ENCODE measurements at regions not wholly inside any gene's neighbourhood (a gene's known extent, or its start where the extent isn't known, plus 50 kb on each side); places are given as distances from the start of the nearest gene placed in this dataset.

DNA sequence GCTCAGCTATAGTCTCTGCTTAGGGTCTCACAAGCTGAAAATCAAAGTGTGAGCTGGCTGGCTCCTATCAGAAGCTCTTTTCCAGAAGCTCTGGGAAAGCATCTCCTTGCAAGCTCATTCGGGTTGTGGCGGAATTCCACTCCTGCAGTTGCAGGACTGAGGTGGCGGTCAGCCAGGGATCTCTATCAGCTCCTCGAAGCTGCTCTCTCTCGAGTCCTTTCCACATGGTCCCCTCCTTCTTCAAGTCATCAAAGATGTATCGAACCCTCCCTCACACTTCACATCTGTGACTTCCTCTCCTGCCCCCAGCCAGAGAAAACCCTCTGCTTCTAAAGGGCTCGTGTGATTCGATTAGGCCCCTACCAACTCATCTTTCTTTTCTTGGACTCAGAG, 141.7 kb downstream of the ZFP36L2 start:
- Histone ChIP-seq H3K36me3 (ENCODE audit: control insufficient read depth in 4 of 4, insufficient read depth in 4 of 4, low read length in 4 of 4) (no peaks in the 10 kb centered on the region), H3K4me1 (ENCODE audit: control insufficient read depth in 5 of 5, insufficient read depth in 5 of 5, low read length in 5 of 5) (peaks cover 0 to 65% (median 36%) of the 10 kb centered on the region in 5 donors), H3K4me3 (no peak overlapping the region), H3K9me3 (ENCODE audit: control insufficient read depth in 4 of 4, insufficient read depth in 3 of 4, low read length in 3 of 4) (peaks cover 0 to 3% (median 0%) of the 10 kb centered on the region in 4 donors), H3K27ac (ENCODE audit: low read depth in 1 of 2, low read length in 1 of 2) (peak overlapping the region; percentile 44 to 80), H3K9ac (ENCODE audit: insufficient read depth in 1 of 2, low read length in 2 of 2) (no peak overlapping the region), H3K27me3 (ENCODE audit: control insufficient read depth in 3 of 3, insufficient read depth in 3 of 3, low read length in 2 of 3) (no peaks in the 10 kb centered on the region)
- DNase-seq = peak; percentile 76 to 87 (median 77)
- TF ChIP-seq, protein P1, sequence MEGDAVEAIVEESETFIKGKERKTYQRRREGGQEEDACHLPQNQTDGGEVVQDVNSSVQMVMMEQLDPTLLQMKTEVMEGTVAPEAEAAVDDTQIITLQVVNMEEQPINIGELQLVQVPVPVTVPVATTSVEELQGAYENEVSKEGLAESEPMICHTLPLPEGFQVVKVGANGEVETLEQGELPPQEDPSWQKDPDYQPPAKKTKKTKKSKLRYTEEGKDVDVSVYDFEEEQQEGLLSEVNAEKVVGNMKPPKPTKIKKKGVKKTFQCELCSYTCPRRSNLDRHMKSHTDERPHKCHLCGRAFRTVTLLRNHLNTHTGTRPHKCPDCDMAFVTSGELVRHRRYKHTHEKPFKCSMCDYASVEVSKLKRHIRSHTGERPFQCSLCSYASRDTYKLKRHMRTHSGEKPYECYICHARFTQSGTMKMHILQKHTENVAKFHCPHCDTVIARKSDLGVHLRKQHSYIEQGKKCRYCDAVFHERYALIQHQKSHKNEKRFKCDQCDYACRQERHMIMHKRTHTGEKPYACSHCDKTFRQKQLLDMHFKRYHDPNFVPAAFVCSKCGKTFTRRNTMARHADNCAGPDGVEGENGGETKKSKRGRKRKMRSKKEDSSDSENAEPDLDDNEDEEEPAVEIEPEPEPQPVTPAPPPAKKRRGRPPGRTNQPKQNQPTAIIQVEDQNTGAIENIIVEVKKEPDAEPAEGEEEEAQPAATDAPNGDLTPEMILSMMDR (IDR thresholded peaks at IDR 0.05; ENCODE audit: control extremely low read depth, extremely low read depth) = no peak
- ATAC-seq (ENCODE audit: insufficient read depth, low FRiP score) = no peak
- 51 to 58% methylated on average over 8 of the region's 8 CpGs for WGBS, 2 donors

DNA sequence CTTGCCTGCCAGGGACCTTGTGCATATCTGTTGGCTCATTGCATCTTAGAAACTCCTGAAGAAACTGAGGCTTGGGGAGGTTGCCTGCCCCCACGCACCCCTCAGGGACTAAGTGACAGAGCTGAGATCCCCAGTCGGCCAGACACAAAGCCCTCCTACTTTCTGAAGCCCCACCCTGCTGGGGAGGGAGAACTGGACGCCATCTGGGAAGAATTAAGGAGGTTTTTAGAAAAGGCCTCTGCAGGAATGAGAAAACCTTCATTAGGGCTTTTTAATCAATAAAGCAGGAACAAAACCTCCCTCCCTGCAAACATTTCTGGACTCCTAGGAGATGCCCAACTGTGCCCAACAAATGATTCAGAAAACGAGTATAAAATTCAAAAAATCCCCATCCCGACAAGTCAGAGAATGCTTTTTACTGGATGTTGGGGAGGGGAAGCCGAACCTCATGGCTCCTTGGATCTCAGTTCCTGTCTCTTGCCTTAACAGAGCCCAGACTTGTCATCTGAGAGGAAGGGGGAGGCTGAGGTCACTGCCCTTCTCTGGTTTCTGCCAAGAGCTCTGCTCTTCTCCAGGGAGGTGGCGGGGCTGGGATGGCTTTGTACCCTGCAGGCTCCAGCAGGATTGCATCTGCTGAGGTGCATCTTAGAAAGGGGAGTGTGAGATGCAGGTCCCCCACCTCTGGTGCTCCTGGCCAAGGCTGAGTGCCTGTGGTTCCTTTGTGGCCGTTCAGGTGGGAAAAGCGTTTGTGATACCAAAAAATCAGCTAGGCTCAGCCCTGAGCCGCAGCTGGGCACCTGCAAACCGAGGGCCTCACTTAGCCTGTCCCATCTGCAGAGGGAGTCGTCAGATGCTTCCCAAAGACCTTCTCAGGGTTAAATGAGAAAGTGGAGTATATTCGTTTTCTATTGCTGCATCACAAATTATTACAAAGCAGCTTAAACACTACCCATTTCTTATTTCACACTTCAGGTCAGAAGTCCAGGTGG, 142.4 kb downstream of the ZFP36L2 start:
- TF ChIP-seq, protein P1 (IDR thresholded peaks at IDR 0.05; ENCODE audit: control extremely low read depth, extremely low read depth) = no peak
- Histone ChIP-seq H3K9me3 (ENCODE audit: control insufficient read depth in 4 of 4, insufficient read depth in 3 of 4, low read length in 3 of 4) (peaks cover 0 to 3% (median 0%) of the 10 kb centered on the region in 4 donors), H3K27ac (ENCODE audit: low read depth in 1 of 2, low read length in 1 of 2) (peak overlapping the region; percentile 75 to 80), H3K9ac (ENCODE audit: insufficient read depth in 1 of 2, low read length in 2 of 2) (peak overlapping the region in 1 of 2 donors; percentile 51), H3K4me3 (no peak overlapping the region), H3K36me3 (ENCODE audit: control insufficient read depth in 4 of 4, insufficient read depth in 4 of 4, low read length in 4 of 4) (no peaks in the 10 kb centered on the region), H3K27me3 (ENCODE audit: control insufficient read depth in 3 of 3, insufficient read depth in 3 of 3, low read length in 2 of 3) (no peaks in the 10 kb centered on the region), H3K4me1 (ENCODE audit: control insufficient read depth in 5 of 5, insufficient read depth in 5 of 5, low read length in 5 of 5) (peaks cover 0 to 65% (median 35%) of the 10 kb centered on the region in 5 donors)
- ATAC-seq (ENCODE audit: insufficient read depth, low FRiP score) (no peak), DNase-seq (peak; percentile 66 to 83 (median 69))
- WGBS, 2 donors = 66 to 75% methylated on average over 13 of the region's 13 CpGs

DNA sequence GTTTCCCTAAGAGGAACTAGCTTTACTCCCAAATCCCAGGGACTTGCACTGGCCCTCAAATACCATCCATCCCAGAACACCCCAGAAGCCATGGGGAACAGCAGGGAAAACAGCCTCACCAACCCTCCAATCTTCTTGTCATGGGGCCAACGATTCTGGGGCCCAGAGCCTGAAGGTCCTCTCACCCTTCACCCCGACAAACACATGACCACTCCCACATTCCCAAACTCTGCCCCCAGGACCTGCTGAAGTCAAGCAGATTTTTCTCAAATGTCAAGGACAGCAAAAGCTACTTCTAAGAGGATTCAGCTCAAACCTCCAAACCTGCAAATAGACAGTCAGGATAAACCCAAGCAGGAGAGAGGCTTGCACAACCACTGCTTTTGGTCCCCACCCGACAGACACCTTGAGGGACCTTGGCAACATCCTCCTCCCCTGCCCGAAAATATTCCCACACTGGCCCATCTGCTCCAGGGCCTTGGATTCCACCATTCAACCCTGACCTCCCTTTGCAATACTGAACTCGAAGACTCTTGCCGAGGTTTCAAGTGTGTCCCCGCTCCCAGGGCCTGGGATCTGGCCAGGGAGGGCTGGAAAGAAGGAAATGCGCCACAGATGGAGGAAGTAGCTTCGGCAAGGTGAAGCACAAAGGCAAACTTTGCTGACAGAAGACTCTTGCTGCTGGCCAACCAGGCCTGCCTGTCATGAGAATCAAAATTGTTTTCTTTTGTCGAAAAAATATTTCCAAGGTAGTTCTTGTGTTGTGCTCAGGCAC, 143.3 kb downstream of the ZFP36L2 start:
- Histone ChIP-seq H3K27me3 (ENCODE audit: control insufficient read depth in 3 of 3, insufficient read depth in 3 of 3, low read length in 2 of 3) (no peaks in the 10 kb centered on the region), H3K9ac (ENCODE audit: insufficient read depth in 1 of 2, low read length in 2 of 2) (peak overlapping the region in 1 of 2 donors; percentile 51), H3K4me1 (ENCODE audit: control insufficient read depth in 5 of 5, insufficient read depth in 5 of 5, low read length in 5 of 5) (peaks cover 0 to 65% (median 34%) of the 10 kb centered on the region in 5 donors), H3K9me3 (ENCODE audit: control insufficient read depth in 4 of 4, insufficient read depth in 3 of 4, low read length in 3 of 4) (peaks cover 0 to 3% (median 0%) of the 10 kb centered on the region in 4 donors), H3K36me3 (ENCODE audit: control insufficient read depth in 4 of 4, insufficient read depth in 4 of 4, low read length in 4 of 4) (no peaks in the 10 kb centered on the region), H3K4me3 (no peak overlapping the region), H3K27ac (ENCODE audit: low read depth in 1 of 2, low read length in 1 of 2) (peak overlapping the region; percentile 75 to 80)
- TF ChIP-seq, protein P1 (IDR thresholded peaks at IDR 0.05; ENCODE audit: control extremely low read depth, extremely low read depth) = no peak
- peak in 2 of 3 donors; percentile 54 to 56 for DNase-seq
- WGBS, 2 donors = 46 to 54% methylated on average over 10 of the region's 10 CpGs
- no peak for ATAC-seq (ENCODE audit: insufficient read depth, low FRiP score)
